HG03196 (cell line): ENCODE measurements at regions not wholly inside any gene's neighbourhood (a gene's known extent, or its start where the extent isn't known, plus 50 kb on each side); places are given as distances from the start of the nearest gene placed in this dataset.
"Not testable (repeated sequence)": the region's sequence is repeated elsewhere in the genome, so short reads cannot be mapped to it uniquely, and the experiment has no call there.

Experiments
- ATAC-seq: cut with Tn5 transposase; IDR thresholded peaks from one replicate; pipeline ENCODE4 v1.9.1; 2021; ENCODE audit not compliant: unreplicated experiment

DNA sequence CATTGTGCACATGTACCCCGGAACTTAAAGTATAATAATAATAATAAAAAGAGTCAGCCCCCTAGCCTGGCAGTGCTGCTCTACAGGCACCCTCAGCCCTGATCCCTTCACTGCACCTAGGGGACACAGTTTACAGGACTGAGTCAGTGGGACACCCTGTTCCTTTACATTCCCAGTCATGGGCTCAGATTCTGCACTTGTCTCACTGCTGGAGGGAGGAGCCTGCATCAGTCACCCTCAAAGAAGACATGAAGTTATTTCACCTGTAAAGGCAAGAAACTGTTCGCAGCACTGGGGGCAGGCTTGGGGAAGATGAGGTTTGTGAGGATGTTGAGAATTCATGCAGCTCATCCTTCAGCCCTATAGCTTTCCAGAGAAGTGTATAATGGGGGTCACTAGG is 50.7 kb upstream of the VPREB1 start:
- no peak for ATAC-seq

DNA sequence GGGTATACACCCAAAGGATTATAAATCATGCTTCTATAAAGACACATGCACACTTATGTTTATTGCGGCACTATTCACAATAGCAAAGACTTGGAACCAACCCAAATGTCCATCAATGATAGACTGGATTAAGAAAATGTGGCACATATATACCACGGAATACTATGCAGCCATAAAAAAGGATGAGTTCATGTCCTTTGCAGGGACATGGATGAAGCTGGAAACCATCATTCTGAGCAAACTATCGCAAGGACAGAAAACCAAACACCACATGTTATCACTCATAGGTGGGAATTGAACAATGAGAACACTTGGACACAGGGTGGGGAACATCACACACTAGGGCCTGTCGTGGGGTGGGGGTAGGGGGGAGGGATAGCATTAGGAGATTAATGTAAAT is 51.1 kb upstream of the VPREB1 start:
- ATAC-seq = not testable (repeated sequence)

DNA sequence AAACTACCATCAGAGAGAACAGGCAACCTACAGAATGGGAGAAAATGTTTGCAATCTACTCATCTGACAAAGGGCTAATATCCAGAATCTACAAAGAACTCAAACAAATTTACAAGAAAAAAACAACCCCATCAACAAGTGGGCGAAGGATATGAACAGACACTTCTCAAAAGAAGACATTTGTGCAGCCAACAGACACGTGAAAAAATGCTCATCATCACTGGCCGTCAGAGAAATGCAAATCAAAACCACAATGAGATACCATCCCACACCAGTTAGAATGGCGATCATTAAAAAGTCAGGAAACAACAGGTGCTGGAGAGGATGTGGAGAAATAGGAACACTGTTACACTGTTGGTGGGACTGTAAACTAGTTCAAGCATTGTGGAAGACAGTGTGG is 51.6 kb upstream of the VPREB1 start:
- not testable (repeated sequence) for ATAC-seq

DNA sequence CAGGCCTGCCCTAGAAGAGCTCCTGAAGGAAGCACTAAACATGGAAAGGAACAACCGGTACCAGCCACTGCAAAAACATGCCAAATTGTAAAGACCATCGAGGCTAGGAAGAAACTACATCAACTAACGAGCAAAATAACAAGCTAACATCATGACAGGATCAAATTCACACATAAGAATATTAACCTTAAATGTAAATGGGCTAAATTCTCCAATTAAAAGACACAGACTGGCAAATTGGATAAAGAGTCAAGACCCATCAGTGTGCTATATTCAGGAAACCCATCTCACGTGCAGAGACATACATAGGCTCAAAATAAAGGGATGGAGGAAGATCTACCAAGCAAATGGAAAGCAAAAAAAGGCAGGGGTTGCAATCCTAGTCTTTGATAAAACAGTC is 54.8 kb upstream of the VPREB1 start:
- not testable (repeated sequence) for ATAC-seq

DNA sequence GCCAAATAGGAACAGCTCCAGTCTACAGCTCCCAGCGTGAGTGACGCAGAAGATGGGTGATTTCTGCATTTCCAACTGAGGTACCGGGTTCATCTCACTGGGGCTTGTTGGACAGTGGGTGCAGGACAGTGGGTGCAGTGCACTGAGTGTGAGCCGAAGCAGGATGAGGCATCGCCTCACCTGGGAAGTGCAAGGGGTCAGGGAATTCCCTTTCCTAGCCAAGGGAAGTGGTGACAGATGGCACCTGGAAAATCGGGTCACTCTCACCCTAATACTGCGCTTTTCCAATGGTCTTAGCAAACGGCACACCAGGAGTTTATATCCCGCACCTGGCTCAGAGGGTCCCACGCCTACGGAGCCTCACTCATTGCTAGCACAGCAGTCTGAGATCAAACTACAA is 56.7 kb upstream of the VPREB1 start:
- not testable (repeated sequence) for ATAC-seq

DNA sequence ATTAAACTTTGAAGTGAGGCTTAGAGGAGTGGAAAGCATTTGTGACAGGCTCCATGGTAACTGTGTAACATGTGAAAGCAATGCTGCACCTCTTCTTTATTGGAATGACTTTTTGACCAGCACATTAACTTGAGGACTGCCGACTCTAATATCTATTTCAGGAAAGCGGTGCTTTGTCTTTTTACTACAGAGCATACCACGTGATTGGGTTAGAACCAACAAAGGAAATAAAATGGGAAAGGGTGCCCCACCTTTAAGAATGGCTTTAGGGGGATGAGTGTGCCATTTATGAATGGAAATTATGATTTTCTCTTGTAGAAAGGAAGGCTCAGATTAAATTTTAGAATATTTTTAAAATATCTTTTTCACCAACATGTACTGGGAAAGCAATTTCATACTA is 57.3 kb upstream of the VPREB1 start:
- ATAC-seq = no peak

DNA sequence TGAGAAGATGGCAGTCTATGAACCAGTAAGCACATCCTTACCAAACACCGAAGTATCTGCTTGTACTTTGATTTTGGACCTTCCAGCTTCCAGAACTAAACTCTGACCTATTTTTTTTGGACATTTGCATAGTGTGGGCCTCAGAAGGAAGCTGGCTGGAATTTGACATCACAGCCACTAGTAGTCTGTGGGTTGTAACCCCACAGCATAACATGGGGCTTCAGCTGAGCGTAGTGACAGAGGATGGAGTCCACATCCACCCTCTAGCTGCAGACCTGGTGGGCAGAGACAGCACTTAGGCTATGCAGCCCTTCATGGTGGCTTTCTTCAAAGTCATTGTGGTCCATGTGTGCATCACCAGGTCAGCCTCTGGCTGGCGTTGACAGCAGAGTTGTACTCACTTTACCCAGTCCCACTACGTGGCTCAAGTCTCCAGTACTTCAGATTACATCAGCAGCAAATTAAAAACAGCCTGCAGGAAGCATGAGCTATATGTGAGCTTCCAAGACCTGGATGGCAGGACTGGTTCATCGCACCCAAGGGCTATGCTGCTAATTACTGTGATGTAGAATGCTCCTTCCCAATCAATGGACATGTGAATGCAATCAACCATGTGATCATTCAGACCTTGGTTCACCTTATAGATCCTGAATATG is 58.6 kb upstream of the VPREB1 start:
- no peak for ATAC-seq

DNA sequence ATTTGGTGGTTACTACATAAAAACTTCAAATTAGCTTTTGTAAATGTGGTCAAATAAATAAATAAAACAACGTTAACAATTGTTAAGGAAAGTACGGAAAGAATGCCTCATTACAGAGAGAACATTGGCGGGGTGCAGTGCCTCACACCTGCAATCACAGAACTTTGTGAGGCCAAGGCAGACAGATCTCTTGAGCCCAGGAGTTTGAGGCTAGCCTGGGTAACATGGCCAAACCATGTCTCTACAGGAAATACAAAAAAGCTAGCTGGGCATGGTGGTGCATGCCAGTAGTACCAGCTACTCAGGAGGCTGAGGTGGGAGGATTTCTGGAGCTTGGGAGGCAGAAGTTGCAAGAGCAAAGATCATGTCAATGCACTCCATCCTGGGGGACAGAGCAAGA is 59.4 kb upstream of the VPREB1 start:
- ATAC-seq = no peak

DNA sequence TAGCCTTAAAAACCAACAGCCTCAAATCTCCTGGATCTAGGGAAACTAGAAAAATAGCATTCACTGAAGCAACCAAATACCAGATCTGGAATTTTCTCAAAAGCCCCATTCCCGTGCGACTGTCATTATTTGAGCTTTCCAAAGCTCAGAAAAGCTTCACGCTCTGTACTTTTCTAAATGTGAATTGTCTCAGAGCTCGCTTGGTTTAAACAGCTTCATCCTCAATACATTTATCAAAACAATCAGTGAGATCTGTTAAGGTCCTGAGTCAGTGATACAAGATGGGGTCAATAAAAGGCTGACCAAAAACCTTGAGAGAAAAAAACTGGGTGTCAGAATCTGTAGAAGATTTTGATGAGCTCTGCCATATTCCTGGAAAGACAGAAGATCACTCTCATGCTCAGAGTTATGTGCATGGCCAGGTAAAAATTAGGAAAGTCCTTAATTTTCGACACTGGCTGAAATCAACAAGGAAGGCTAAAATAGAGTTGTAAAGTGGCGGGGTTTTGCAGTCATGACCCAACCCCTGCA is 60.2 kb upstream of the VPREB1 start:
- no peak for ATAC-seq

GRCh38 chr22:22182990-22183264 is 61.7 kb upstream of the VPREB1 start:
- ATAC-seq = no peak

DNA sequence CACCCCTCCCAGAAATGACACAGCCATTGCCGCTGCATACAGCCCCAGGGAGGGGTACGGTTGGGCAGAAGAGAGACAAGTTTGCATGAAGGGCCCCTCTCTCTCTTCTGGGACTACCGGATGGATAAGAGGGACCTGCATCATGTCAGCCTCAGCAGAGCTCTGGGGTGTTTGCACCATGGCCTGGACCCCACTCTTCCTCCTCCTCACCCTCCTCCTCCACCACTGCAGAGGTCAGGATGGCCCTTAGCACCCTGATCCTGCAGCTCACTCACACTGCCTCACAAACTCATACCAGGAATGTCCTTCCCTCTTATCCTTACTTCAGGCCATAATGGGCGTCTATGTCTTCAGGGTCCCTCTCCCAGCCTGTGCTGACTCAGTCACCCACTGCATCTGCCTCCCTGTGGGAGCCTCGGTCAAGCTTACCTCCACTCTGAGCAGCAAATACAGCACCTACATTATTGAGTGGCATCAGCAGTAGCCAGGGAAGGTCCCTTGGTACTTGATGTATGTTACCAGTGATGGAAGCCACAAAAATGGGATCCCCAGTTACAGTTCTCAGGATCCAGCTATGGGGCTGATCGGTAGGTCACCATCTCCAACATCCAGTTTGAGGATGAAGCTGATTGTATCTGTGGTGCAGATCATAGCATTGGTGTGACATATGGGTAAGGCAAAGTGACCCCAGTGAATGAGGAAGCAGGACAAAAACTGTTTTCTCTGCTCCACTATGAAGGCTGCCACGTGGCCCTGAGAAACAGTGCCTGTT is 62.2 kb upstream of the VPREB1 start:
- no peak for ATAC-seq

GRCh38 chr22:22181341-22181850 is 63.2 kb upstream of the VPREB1 start:
- ATAC-seq = no peak

DNA sequence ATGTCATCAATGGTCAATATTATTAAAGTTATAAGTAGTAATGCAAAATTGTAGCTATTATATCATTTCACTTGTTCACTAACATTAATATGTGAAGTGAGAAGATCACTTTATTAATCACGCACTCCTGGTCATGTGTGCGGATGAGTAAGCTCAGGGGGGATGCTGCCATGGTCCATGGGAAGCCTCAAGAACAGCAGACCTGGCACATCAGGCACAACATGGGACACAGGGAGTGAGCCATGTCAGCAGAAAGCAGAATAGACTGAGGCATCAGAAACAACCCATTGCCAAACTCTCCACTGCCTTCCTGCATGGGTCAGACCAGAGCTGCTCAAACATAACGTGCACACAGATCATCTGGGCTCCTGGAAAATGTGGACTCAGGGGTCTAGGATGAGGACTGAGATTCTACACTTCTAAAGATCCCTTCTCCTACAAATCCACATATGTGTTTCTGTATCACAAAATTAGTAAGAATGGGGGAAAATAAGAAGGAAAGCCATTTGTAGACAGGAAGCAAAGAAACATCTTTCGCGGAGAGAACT is 63.8 kb upstream of the VPREB1 start:
- no peak for ATAC-seq

DNA sequence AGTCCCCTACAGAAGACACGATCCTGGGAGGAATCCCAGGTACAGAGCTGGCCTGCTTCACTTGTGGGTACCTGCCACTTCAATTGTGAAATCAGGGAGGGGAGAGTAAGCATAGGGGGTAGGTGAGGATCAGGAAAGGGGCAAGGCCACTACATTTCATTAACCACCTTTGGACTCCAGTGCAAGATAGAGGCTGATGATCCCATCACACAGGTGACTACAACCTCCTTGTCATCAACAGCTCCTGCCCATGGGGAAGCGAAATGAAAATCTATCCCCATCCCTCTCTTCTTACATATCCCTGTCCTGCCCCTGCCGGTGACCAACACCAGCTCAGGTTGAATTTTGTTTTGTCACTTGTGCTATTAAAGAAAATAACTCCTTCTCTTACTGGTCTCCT is 64.7 kb upstream of the VPREB1 start:
- no peak for ATAC-seq

DNA sequence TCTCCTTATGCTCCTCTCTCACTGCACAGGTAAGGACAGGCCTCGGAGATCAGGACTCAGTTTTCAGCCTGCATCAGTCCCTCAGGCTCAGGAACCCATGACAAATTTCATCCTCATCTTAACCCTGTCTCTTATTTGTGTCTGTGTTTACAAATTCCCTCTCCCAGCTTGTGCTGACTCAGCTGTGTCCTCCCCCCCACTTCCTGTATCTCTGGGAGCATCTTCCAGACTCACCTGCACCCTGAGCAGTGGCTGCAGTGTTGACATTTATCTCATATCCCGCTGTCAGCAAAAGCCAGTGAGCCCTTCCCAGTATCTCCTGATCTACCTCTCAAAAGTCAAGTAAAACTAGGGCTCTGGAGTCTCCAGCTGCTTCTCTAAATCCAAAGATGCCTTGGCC is 65.6 kb upstream of the VPREB1 start:
- ATAC-seq = no peak

- ATAC-seq = no peak
Observed at GRCh38 chr22:22178355-22178965, 66.1 kb upstream of the VPREB1 start.

DNA sequence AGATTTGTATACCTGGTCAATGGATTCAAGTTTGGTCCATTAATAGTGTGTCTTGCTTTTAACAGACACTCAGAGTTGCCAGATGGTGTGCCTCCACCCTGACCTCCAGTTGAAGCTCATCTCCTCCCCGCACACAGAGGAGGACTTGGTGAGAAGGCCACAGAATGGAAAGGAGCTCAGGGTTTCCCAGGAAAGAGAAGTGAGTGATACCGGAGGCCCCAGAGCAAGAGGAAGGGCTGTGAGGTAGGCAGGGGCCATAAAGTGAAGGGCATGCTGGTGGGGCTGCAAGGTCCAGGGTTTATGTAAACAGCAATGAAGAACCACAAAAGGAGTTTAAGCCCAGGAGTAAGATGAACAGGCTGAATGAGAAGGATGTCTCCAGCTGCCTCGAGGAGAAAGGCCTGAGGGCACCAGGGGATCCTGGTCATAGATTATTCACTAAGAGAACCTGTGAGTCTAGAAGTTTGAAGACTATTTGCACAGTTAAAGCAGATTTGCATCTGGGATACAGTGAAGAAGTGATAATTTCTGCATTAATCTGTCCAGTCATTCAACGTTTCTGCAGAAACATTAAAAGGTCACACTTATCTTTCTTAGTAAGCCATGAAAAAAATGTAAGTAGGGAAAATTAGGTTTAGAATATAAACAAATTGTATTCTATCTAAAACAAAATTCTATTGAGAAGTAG is 67.5 kb upstream of the VPREB1 start:
- ATAC-seq = no peak

DNA sequence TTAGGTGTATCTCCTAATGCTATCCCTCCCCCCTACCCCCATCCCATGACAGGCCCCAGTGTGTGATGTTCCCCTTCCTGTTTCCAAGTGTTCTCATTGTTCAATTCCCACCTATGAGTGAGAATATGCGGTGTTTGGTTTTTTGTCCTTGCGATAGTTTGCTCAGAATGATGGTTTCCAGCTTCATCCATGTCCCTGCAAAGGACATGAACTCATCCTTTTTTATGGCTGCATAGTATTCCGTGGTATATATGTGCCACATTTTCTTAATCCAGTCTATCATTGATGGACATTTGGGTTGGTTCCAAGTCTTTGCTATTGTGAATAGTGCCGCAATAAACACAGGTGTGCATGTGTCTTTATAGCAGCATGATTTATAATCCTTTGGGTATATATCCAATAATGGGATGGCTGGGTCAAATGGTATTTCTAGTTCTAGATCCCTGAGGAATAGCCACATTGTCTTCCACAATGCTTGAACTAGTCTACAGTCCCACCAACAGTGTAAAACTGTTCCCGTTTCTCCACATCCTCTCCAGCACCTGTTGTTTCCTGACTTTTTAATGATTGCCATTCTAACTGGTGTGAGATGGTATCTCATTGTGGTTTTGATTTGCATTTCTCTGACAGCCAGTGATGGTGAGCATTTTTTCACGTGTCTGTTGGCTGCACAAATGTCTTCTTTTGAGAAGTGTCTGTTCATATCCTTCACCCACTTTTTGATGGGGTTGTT is 71.5 kb upstream of the VPREB1 start:
- ATAC-seq = not testable (repeated sequence)

GRCh38 chr22:22171357-22172218 is 73.0 kb upstream of the VPREB1 start:
- no peak for ATAC-seq

DNA sequence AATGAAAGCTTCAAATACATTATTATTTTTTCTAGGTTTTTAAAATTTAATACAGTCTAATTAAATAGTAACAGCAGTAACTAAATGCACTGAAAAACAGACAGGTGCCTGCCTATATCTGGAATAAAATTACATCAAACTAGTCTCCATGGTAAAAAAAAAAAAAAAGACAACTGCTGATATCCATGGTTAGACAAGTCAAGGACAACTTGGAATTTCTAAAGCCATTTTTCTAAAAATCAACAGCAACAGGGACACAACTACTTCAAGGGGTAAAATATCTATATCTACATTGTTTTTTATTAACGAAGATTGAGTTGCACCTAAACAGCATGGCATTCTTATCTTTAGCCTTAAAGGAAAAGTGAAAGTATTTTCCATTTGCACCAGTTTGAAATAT is 74.7 kb upstream of the VPREB1 start:
- no peak for ATAC-seq
